ENCODE measurements at regions not wholly inside any gene's neighbourhood (a gene's known extent, or its start where the extent isn't known, plus 50 kb on each side); places are given as distances from the start of the nearest gene placed in this dataset.
"Not testable (repeated sequence)": the region's sequence is repeated elsewhere in the genome, so short reads cannot be mapped to it uniquely, and the experiment has no call there.

GRCh38 chr2:167681234-167682015 lies 566.0 kb downstream of the STK39 start:
- DNase-seq (ENCODE audit: low spot score) = no peak

- DNase-seq (ENCODE audit: low spot score) = no peak
These were observed 569.2 kb downstream of the STK39 start for GRCh38 chr2:167678158-167678557.

DNA sequence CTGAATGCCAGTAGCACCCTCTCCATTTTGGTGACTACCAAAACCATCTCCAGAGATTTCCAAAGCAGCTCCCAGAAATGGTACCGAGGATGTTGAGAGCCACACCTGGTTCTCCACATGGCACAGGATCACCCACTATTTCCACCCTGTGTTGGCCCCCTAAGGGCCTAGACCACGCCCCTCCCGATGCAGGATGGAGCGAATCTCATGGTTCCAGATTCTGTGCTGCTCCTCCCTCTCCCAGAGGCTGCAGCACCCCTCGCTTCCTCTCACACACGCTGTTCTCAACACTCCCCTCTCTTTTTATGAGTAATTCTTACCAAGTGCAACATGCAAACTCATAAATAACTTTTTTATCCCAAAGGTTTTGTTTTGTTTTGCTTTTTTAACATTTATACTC lies 571.5 kb downstream of the STK39 start:
- DNase-seq (ENCODE audit: low spot score) = no peak

DNA sequence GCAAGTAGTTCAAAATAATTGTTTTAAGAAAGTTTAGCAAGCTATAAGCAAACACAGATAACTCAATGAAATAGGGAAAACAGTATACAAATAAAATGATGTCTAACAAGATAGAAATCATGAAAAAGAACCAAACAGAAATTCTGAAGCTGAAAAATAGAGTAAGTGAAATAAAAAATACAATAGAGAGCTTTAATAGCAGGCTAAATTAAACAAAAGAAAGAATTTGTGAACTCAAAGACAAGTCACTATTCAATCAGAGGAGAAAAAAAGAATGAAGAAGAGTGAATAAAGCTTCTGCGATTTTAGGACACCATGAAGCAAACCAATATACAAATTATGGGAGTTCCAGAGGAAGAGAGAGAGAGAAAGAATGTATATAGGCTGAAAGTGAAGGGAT lies 576.8 kb downstream of the STK39 start:
- no peak for DNase-seq (ENCODE audit: low spot score)

DNA sequence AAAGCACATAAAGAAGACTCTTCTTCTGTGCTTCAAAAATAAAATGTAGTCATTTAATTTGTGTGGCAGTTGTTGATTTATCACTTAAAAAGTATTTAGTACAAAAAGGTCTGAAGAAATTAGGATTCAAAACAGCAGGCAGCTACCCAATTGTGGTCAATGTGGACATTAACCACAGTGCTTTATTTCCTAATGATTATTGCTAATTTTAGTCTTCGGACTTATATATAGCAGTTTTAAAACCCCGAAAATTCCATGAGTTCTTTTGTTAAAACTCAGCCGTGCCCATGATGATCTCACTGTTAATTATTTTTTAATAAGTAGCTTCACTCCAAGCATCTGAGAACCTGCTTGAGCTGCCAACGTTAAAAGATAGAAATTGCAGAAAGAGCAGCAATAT lies 594.3 kb downstream of the STK39 start:
- no peak for DNase-seq (ENCODE audit: low spot score)

DNA sequence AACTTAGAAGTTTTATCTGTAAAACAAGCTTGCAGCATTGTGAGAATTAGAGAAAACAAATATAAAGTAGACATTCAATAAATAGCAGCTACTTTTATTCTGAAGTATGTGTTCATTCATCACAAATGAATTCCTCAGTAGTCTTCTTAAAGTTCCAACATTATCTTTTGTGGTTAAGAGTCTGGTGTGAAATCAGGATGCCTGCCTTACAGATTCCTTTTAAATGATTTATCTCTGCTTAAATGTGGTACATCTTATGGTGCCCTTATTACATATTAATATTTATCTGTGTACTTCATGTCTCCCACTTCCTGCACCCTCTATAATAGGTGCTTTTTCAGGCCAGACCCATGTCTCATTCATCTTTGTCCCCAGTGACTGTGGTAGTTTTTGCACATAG lies 595.0 kb downstream of the STK39 start:
- DNase-seq (ENCODE audit: low spot score) = no peak

- DNase-seq (ENCODE audit: low spot score) = no peak
These were observed 595.8 kb downstream of the STK39 start for GRCh38 chr2:167651406-167652151.

DNA sequence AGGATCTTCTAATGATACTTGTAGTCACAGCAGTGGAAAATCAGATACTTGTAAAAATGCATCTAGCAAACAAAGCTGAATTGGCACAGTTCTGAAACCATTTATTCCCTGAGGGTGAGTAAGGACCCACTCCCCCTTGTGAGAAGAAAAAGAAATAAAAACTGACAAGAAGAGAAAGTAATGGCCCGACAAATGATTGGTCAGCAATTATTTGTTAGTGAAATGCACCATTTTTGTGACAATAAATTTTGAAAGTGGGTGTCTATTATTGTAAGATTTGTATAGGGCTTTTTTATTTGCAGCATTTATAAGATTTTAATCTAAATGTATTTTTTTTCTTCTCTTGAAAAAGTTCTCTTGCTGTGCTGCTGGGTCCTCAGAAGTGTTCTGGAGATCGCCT lies 600.8 kb downstream of the STK39 start:
- no peak for DNase-seq (ENCODE audit: low spot score)

GRCh38 chr2:167640096-167640495 lies 607.3 kb downstream of the STK39 start:
- no peak for DNase-seq (ENCODE audit: low spot score)

DNA sequence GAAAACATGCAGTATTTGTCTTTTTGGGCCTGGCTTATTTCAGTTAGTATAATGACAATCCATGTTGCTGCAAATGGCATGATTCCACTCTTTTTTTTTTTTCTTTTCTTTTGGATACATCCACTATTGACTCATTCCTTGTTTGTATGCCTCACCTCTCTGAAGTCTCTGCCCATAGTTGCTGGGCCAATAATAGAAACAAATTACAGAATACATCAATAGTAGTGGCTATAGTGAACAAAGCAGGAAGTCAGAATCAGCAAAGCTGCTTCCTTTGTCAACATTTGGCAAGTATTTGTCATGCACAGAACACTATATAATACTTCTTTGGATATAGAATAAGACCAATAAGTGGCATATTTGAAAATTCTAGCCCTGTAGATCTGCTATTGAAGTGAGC lies 609.7 kb downstream of the STK39 start:
- no peak for DNase-seq (ENCODE audit: low spot score)

GRCh38 chr2:167632271-167632670 lies 615.1 kb downstream of the STK39 start:
- DNase-seq (ENCODE audit: low spot score) = not testable (repeated sequence)

GRCh38 chr2:167626961-167627360 lies 620.4 kb downstream of the STK39 start:
- DNase-seq (ENCODE audit: low spot score) = no peak

GRCh38 chr2:167626301-167626700 lies 621.1 kb downstream of the STK39 start:
- DNase-seq (ENCODE audit: low spot score) = no peak

DNA sequence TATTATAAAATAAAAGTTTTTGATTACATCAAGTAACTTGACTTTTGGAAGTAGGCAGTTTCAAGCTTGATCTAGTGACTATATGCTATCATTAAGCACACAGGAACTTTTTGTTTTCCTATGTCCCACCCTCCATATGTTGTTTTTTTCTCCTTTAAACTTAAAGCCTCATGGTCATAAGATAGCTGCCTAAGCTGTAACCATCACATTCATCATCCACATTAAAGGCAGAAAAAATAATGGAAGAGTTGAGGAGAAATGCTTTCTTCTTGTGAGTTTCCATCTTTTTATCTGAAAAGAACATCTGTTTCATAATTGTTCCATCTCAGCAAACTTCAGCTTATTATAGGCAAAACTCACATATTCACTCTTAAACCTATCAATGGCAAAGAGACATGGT lies 630.4 kb downstream of the STK39 start:
- DNase-seq (ENCODE audit: low spot score) = no peak

DNA sequence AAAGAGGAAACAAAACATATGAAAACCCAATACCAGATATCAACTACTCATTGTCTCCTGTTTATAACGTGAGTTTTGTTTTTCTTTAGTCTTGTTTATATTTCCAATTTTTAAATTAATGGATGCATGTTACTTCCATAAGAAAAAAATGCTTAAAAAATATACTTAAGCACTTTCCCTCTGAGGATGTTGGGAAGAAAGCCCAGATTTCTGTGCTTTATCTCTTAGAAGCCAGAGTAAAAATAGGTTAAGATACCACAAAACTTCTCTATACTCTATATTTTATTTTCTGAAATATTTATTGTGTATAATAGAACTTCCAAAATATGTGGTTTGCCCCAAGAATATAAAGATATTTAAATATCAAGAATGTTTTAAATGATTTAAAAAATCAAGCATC lies 633.9 kb downstream of the STK39 start:
- DNase-seq (ENCODE audit: low spot score) = no peak

GRCh38 chr2:167608487-167608886 lies 638.9 kb downstream of the STK39 start:
- no peak for DNase-seq (ENCODE audit: low spot score)

DNA sequence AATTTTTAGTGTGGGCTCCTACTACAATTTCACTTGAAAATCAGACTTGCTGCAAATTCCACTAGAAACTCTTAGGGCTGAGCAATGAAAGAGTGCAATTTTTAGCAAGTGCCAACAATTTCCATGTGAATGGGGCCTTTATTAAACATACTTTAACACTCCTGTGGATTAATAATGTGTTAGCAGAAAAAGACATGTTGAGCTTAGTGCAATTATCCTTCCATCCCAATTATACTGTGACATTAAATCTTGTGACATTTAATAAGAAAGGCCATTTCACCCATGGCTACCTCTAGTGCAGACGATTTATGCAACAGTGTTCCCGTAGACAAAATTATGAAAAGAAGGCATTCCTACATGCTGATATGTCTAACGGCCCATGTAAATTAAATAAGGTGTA lies 639.7 kb downstream of the STK39 start:
- no peak for DNase-seq (ENCODE audit: low spot score)

GRCh38 chr2:167607211-167607610 lies 640.2 kb downstream of the STK39 start:
- no peak for DNase-seq (ENCODE audit: low spot score)

DNA sequence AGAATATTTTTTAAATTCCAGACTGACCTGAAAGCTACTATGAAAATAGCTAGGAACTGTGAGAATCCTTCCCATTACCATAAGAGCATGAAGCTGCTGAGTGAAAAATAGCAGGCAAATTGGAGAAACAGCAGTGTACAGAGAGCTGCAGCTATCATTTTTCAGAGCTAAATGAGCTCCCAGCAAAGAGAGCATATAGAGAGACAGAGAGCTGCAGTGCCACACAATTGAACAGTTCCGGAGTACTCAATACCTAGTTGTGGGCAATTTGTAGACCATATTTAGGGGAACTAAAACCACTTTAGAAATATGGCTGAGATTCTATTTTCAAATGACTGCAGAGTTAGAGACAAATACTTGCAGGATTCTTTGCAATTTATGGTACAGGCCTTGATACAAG lies 645.3 kb downstream of the STK39 start:
- DNase-seq (ENCODE audit: low spot score) = no peak

- DNase-seq (ENCODE audit: low spot score) = no peak
These were observed 648.2 kb downstream of the STK39 start for GRCh38 chr2:167599219-167599618.

GRCh38 chr2:167595839-167596471 lies 651.4 kb downstream of the STK39 start:
- DNase-seq (ENCODE audit: low spot score) = no peak

GRCh38 chr2:167595021-167595420 lies 652.4 kb downstream of the STK39 start:
- no peak for DNase-seq (ENCODE audit: low spot score)

GRCh38 chr2:167592441-167592840 lies 655.0 kb downstream of the STK39 start:
- DNase-seq (ENCODE audit: low spot score) = no peak

Measured in AG08396 (cell line).